ENCODE measurements at regions not wholly inside any gene's neighbourhood (a gene's known extent, or its start where the extent isn't known, plus 50 kb on each side); places are given as distances from the start of the nearest gene placed in this dataset.
"Not testable (repeated sequence)": the region's sequence is repeated elsewhere in the genome, so short reads cannot be mapped to it uniquely, and the experiment has no call there.

DNA sequence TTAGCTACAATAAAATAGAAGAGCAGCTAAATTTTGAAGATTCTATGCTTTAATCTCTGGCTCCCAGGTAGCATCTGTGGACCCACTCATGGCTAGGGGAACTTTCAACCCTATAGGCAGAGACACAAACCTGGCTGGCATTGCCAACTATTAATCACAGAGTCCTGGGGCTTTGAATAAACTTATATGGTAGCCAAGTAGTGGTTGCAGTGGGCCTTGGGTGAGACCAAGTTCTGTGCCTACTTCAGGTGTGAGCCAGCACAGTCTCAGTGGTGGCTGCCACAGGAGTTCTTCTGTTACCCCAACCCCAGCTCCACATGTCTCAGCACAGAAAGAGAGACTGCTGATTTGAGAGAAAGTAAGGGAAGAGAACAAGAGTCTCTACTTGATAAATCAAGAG is 1626.5 kb downstream of the SPATA31A7 start:
- TF ChIP-seq, protein P1, sequence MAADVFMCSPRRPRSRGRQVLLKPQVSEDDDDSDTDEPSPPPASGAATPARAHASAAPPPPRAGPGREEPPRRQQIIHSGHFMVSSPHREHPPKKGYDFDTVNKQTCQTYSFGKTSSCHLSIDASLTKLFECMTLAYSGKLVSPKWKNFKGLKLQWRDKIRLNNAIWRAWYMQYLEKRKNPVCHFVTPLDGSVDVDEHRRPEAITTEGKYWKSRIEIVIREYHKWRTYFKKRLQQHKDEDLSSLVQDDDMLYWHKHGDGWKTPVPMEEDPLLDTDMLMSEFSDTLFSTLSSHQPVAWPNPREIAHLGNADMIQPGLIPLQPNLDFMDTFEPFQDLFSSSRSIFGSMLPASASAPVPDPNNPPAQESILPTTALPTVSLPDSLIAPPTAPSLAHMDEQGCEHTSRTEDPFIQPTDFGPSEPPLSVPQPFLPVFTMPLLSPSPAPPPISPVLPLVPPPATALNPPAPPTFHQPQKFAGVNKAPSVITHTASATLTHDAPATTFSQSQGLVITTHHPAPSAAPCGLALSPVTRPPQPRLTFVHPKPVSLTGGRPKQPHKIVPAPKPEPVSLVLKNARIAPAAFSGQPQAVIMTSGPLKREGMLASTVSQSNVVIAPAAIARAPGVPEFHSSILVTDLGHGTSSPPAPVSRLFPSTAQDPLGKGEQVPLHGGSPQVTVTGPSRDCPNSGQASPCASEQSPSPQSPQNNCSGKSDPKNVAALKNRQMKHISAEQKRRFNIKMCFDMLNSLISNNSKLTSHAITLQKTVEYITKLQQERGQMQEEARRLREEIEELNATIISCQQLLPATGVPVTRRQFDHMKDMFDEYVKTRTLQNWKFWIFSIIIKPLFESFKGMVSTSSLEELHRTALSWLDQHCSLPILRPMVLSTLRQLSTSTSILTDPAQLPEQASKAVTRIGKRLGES (CRISPR knock-in tag; IDR thresholded peaks at IDR 0.05; ENCODE audit: borderline replicate concordance) = not testable (repeated sequence)
- TF ChIP-seq, protein P2, sequence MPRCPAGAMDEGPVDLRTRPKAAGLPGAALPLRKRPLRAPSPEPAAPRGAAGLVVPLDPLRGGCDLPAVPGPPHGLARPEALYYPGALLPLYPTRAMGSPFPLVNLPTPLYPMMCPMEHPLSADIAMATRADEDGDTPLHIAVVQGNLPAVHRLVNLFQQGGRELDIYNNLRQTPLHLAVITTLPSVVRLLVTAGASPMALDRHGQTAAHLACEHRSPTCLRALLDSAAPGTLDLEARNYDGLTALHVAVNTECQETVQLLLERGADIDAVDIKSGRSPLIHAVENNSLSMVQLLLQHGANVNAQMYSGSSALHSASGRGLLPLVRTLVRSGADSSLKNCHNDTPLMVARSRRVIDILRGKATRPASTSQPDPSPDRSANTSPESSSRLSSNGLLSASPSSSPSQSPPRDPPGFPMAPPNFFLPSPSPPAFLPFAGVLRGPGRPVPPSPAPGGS (CRISPR knock-in tag; IDR thresholded peaks at IDR 0.05) = not testable (repeated sequence)
- not testable (repeated sequence) for TF ChIP-seq ZNF121 (CRISPR knock-in tag; IDR thresholded peaks at IDR 0.05); KDM1A (CRISPR knock-in tag; IDR thresholded peaks at IDR 0.05); ZNF616 (CRISPR knock-in tag; IDR thresholded peaks at IDR 0.05; ENCODE audit: low read depth); ZFP62 (CRISPR knock-in tag; IDR thresholded peaks at IDR 0.05)
- TF ChIP-seq, protein P3, sequence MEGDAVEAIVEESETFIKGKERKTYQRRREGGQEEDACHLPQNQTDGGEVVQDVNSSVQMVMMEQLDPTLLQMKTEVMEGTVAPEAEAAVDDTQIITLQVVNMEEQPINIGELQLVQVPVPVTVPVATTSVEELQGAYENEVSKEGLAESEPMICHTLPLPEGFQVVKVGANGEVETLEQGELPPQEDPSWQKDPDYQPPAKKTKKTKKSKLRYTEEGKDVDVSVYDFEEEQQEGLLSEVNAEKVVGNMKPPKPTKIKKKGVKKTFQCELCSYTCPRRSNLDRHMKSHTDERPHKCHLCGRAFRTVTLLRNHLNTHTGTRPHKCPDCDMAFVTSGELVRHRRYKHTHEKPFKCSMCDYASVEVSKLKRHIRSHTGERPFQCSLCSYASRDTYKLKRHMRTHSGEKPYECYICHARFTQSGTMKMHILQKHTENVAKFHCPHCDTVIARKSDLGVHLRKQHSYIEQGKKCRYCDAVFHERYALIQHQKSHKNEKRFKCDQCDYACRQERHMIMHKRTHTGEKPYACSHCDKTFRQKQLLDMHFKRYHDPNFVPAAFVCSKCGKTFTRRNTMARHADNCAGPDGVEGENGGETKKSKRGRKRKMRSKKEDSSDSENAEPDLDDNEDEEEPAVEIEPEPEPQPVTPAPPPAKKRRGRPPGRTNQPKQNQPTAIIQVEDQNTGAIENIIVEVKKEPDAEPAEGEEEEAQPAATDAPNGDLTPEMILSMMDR (CRISPR knock-in tag; IDR thresholded peaks at IDR 0.05) = not testable (repeated sequence)

Measured in HepG2 (cell line).